GM12878 (cell line): ENCODE measurements at regions not wholly inside any gene's neighbourhood (a gene's known extent, or its start where the extent isn't known, plus 50 kb on each side); places are given as distances from the start of the nearest gene placed in this dataset.

Experiments
- BHLHE40 ChIP-seq, 2 experiments: fragments of 450-650 bp in 1 of 2; IDR thresholded peaks; 2 replicates each; pipeline ENCODE4 v1.6.1; 2011 to 2017; ENCODE audit warnings: low read depth in 2 of 2, borderline replicate concordance in 1 of 2, improper control_type of control experiment in 1 of 2, low read length in 1 of 2, mild to moderate bottlenecking in 1 of 2
- CBFB ChIP-seq: IDR thresholded peaks from 2 replicates; pipeline ENCODE4 v1.6.1; 2016; ENCODE audit warnings: antibody characterized with exemption, low read depth
- CUX1 ChIP-seq: IDR thresholded peaks from 2 replicates; pipeline ENCODE4 v1.6.1; 2012; ENCODE audit warnings: improper control_type of control experiment, low read depth, low read length; ENCODE audit not compliant: insufficient replicate concordance
- EZH2 ChIP-seq: IDR thresholded peaks from 2 replicates; pipeline ENCODE4 v1.6.1; 2012; ENCODE audit warnings: low read depth, mild to moderate bottlenecking, control low read depth, inconsistent platforms, low read length, borderline replicate concordance; ENCODE audit not compliant: control insufficient read depth
- HDGF ChIP-seq: fragments of 450-650 bp; IDR thresholded peaks from 2 replicates; pipeline ENCODE4 v1.6.1; 2016; ENCODE audit warnings: antibody characterized with exemption
- JUNB ChIP-seq: IDR thresholded peaks from 2 replicates; pipeline ENCODE4 v1.6.1; 2016; ENCODE audit warnings: antibody characterized with exemption, mild to moderate bottlenecking
- JUND ChIP-seq: IDR thresholded peaks from 2 replicates; pipeline ENCODE4 v1.6.1; 2012; ENCODE audit warnings: low read depth, mild to moderate bottlenecking, low read length, improper control_type of control experiment, moderate library complexity
- MEF2B ChIP-seq: fragments of 450-650 bp; IDR thresholded peaks from 2 replicates; pipeline ENCODE4 v1.6.1; 2018; ENCODE audit warnings: mild to moderate bottlenecking, moderate library complexity; ENCODE audit not compliant: partially characterized antibody, poor library complexity, severe bottlenecking
- NFIC ChIP-seq: IDR thresholded peaks from 2 replicates; pipeline ENCODE4 v1.6.1; 2012; ENCODE audit warnings: low read depth, mild to moderate bottlenecking, inconsistent platforms, low read length, moderate library complexity
- PAX5 ChIP-seq: IDR thresholded peaks from 2 replicates; pipeline ENCODE4 v1.6.1; 2011; ENCODE audit warnings: low read depth, low read length, borderline replicate concordance
- PAX8 ChIP-seq: fragments of 450-650 bp; IDR thresholded peaks from 2 replicates; pipeline ENCODE4 v1.6.1; 2017; ENCODE audit warnings: mild to moderate bottlenecking, moderate library complexity
- PML ChIP-seq: IDR thresholded peaks from 2 replicates; pipeline ENCODE4 v1.6.1; 2012; ENCODE audit warnings: low read length, inconsistent platforms
- POLR2AphosphoS5 ChIP-seq: IDR thresholded peaks from 2 replicates; pipeline ENCODE4 v1.6.1; 2011; ENCODE audit warnings: mild to moderate bottlenecking, low read length, inconsistent platforms
- RAD51 ChIP-seq: fragments of 450-650 bp; IDR thresholded peaks from 2 replicates; pipeline ENCODE4 v1.6.1; 2016; ENCODE audit warnings: moderate library complexity, mild to moderate bottlenecking, inconsistent platforms
- RELB ChIP-seq: fragments of 450-650 bp; IDR thresholded peaks from 2 replicates; pipeline ENCODE4 v1.6.1; 2017; ENCODE audit warnings: low read depth, mild to moderate bottlenecking, moderate library complexity
- REST ChIP-seq: IDR thresholded peaks from 2 replicates; pipeline ENCODE4 v1.6.1; 2012; ENCODE audit warnings: mild to moderate bottlenecking, low read depth, low read length
- RFX5 ChIP-seq: IDR thresholded peaks from 2 replicates; pipeline ENCODE4 v1.6.1; 2011; ENCODE audit warnings: low read depth, low read length, improper control_type of control experiment
- ZBTB33 ChIP-seq: fragments of 450-650 bp; IDR thresholded peaks from 2 replicates; pipeline ENCODE4 v1.6.1; 2017; ENCODE audit warnings: mild to moderate bottlenecking
- ZNF24 ChIP-seq: fragments of 450-650 bp; IDR thresholded peaks from 2 replicates; pipeline ENCODE4 v1.6.1; 2017; ENCODE audit warnings: antibody characterized with exemption, mild to moderate bottlenecking
- ZNF622 ChIP-seq: fragments of 450-650 bp; IDR thresholded peaks from 2 replicates; pipeline ENCODE4 v1.6.1; 2017; ENCODE audit warnings: mild to moderate bottlenecking, inconsistent platforms

DNA sequence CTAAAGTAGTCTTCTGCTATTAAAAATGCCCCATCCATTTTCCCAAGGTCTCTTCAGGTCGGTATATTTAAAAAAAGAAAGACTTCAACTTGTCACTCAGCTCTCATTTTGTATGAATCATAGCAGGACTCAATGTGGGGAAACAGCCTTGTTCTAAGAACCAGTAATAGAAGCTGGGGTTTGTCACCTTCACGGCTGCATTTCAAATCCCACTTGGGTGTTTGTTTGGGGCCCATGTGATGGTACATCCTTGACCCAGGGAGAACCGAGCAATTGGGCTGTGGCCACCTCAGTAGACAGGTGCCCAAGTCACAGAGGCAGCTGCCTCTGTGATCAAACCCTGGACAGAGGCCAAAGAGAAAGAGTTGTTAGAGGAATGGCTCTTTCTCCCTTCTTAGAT lies 70.3 kb upstream of the ARL8B start (continued):
- TF ChIP-seq RFX5 (no peak), RAD51 (peak; percentile 82), BHLHE40 (IDR thresholded peaks at IDR 0.05; ENCODE audit: borderline replicate concordance in 1 of 2, low read depth in 2 of 2, low read length in 1 of 2) (peak in 1 of 2 experiments; percentile 76; a peak in 2 of 4 replicates), PML (no peak), CBFB (no peak), RELB (peak; percentile 87), REST (no peak), ZBTB33 (0 out of 2 replicates have a peak, but pooled peaks have one; percentile 28), JUNB (peak; percentile 68), ZNF622 (no peak), MEF2B (peak; percentile 93), ZNF24 (no peak), NFIC (peak; percentile 74), PAX8 (no peak), HDGF (peak; percentile 42; the same call in 1 of the 2 replicates), EZH2 (no peak), POLR2AphosphoS5 (no peak), PAX5 (peak; percentile 76; the same call in 1 of the 2 replicates), CUX1 (no peak), JUND (peak; percentile 60; the same call in 1 of the 2 replicates)
